Natural killer cell treated with Interleukin-12 subunit alpha and Interleukin-12 subunit beta and Interleukin-15 and Interleukin-18, amount 100 ng/mL, for 72 hours (primary cell): ENCODE measurements at regions not wholly inside any gene's neighbourhood (a gene's known extent, or its start where the extent isn't known, plus 50 kb on each side); places are given as distances from the start of the nearest gene placed in this dataset.

Experiments used
- ATAC-seq, 2 donors: fragments of 150-1000 bp; cut with Tn5 transposase in 1 of 2; sonication (Bioruptor Pico), chemical (Tn5 transposase) in 1 of 2; 2 replicates each; pipeline ENCODE4 v1.10.0; 2021
- DNase-seq: peaks from one replicate; pipeline ENCODE4 v3.0.0; 2022; ENCODE audit warnings: low spot score
- H3K27ac Mint-ChIP-seq, 2 donors: 1 replicate in 1 of 2; 2 replicates in 1 of 2; pipeline ENCODE4 v1.8.0; 2022; ENCODE audit warnings: mixed read lengths in 2 of 2, mild to moderate bottlenecking in 1 of 2, moderate library complexity in 1 of 2
- H3K27me3 Mint-ChIP-seq, 2 donors: 1 replicate in 1 of 2; 2 replicates in 1 of 2; pipeline ENCODE4 v1.8.0; 2022; ENCODE audit warnings: mixed read lengths in 2 of 2
- H3K36me3 Mint-ChIP-seq: one replicate; pipeline ENCODE4 v1.8.0; 2022; ENCODE audit warnings: mixed read lengths
- H3K4me1 Mint-ChIP-seq, 2 donors: 1 replicate in 1 of 2; 2 replicates in 1 of 2; pipeline ENCODE4 v1.8.0; 2022; ENCODE audit warnings: low read depth in 2 of 2, mixed read lengths in 2 of 2, mild to moderate bottlenecking in 1 of 2
- H3K4me3 Mint-ChIP-seq: one replicate; pipeline ENCODE4 v1.8.0; 2022; ENCODE audit warnings: mixed read lengths
- H3K9me3 Mint-ChIP-seq: 2 replicates; pipeline ENCODE4 v1.8.0; 2022; ENCODE audit warnings: mixed read lengths

GRCh38 chr10:47053081-47053798 lies 142.0 kb downstream of the PTPN20 start:
- Mint-ChIP-seq H3K4me3 (no peak overlapping the region), H3K4me1 (no peaks in the 10 kb centered on the region), H3K27ac (no peak overlapping the region)

GRCh38 chr10:47054974-47055373 lies 143.7 kb downstream of the PTPN20 start:
- H3K27me3 Mint-ChIP-seq: peaks cover 0 to 10% of the 10 kb centered on the region in 2 donors
- no peaks in the 10 kb centered on the region for H3K4me1 Mint-ChIP-seq
- no peaks in the 10 kb centered on the region for H3K9me3 Mint-ChIP-seq
- ATAC-seq (no peak), DNase-seq (no peak)
- H3K4me3 Mint-ChIP-seq: no peak overlapping the region
- H3K36me3 Mint-ChIP-seq: no peaks in the 10 kb centered on the region
- no peak overlapping the region for H3K27ac Mint-ChIP-seq

More at GRCh38 chr10:47053081-47053798, 142.0 kb downstream of the PTPN20 start:
- ATAC-seq (no peak), DNase-seq (no peak)
- Mint-ChIP-seq H3K9me3 (no peaks in the 10 kb centered on the region), H3K36me3 (no peaks in the 10 kb centered on the region), H3K27me3 (peaks cover 0 to 5% of the 10 kb centered on the region in 2 donors)

GRCh38 chr10:47055386-47056246 lies 144.4 kb downstream of the PTPN20 start:
- H3K4me1 Mint-ChIP-seq: no peaks in the 10 kb centered on the region
- H3K36me3 Mint-ChIP-seq: no peaks in the 10 kb centered on the region
- peaks cover 0 to 10% of the 10 kb centered on the region in 2 donors for H3K27me3 Mint-ChIP-seq
- DNase-seq (no peak), ATAC-seq (no peak)
- H3K9me3 Mint-ChIP-seq: no peaks in the 10 kb centered on the region
- no peak overlapping the region for H3K27ac Mint-ChIP-seq
- no peak overlapping the region for H3K4me3 Mint-ChIP-seq

- no peaks in the 10 kb centered on the region for H3K4me1 Mint-ChIP-seq
- no peaks in the 10 kb centered on the region for H3K36me3 Mint-ChIP-seq
- H3K27me3 Mint-ChIP-seq: peaks cover 0 to 10% of the 10 kb centered on the region in 2 donors
- DNase-seq (no peak), ATAC-seq (no peak)
- no peak overlapping the region for H3K4me3 Mint-ChIP-seq
- no peak overlapping the region for H3K27ac Mint-ChIP-seq
- H3K9me3 Mint-ChIP-seq: no peaks in the 10 kb centered on the region
Measured at GRCh38 chr10:47056247-47056510, 145.0 kb downstream of the PTPN20 start.

- H3K27me3 Mint-ChIP-seq: peaks cover 0 to 10% of the 10 kb centered on the region in 2 donors
Measured at GRCh38 chr10:47057471-47057870, 146.2 kb downstream of the PTPN20 start.

GRCh38 chr10:47058032-47058702 lies 146.9 kb downstream of the PTPN20 start:
- H3K36me3 Mint-ChIP-seq: no peaks in the 10 kb centered on the region
- peaks cover 2 to 10% of the 10 kb centered on the region in 2 donors for H3K27me3 Mint-ChIP-seq
- H3K4me1 Mint-ChIP-seq: no peaks in the 10 kb centered on the region
- DNase-seq (no peak), ATAC-seq (no peak)
- H3K27ac Mint-ChIP-seq: no peak overlapping the region
- H3K9me3 Mint-ChIP-seq: no peaks in the 10 kb centered on the region
- no peak overlapping the region for H3K4me3 Mint-ChIP-seq

More at GRCh38 chr10:47057471-47057870, 146.2 kb downstream of the PTPN20 start:
- Mint-ChIP-seq H3K4me3 (no peak overlapping the region), H3K4me1 (no peaks in the 10 kb centered on the region), H3K27ac (no peak overlapping the region), H3K36me3 (no peaks in the 10 kb centered on the region), H3K9me3 (no peaks in the 10 kb centered on the region)
- no peak for ATAC-seq
- no peak for DNase-seq

- DNase-seq: peak; percentile 47
Measured at GRCh38 chr10:47058961-47059391, 147.7 kb downstream of the PTPN20 start.

GRCh38 chr10:47059606-47060311 lies 148.5 kb downstream of the PTPN20 start:
- Mint-ChIP-seq H3K27ac (no peak overlapping the region), H3K36me3 (no peaks in the 10 kb centered on the region), H3K9me3 (no peaks in the 10 kb centered on the region), H3K4me1 (no peaks in the 10 kb centered on the region), H3K4me3 (no peak overlapping the region), H3K27me3 (peaks cover 7 to 10% of the 10 kb centered on the region in 2 donors)
- peak in 1 of 2 donors; percentile 36 for ATAC-seq
- DNase-seq: peak; percentile 13

More at GRCh38 chr10:47058961-47059391, 147.7 kb downstream of the PTPN20 start:
- no peaks in the 10 kb centered on the region for H3K9me3 Mint-ChIP-seq
- peaks cover 7 to 10% of the 10 kb centered on the region in 2 donors for H3K27me3 Mint-ChIP-seq
- H3K27ac Mint-ChIP-seq: no peak overlapping the region
- H3K4me1 Mint-ChIP-seq: no peaks in the 10 kb centered on the region
- no peak overlapping the region for H3K4me3 Mint-ChIP-seq
- no peak for ATAC-seq
- H3K36me3 Mint-ChIP-seq: no peaks in the 10 kb centered on the region

GRCh38 chr10:47060356-47060755 lies 149.1 kb downstream of the PTPN20 start:
- Mint-ChIP-seq H3K27me3 (peaks cover 7 to 11% of the 10 kb centered on the region in 2 donors), H3K4me1 (no peaks in the 10 kb centered on the region)
- ATAC-seq: peak in 1 of 2 donors; percentile 21

GRCh38 chr10:47060993-47061500 lies 149.8 kb downstream of the PTPN20 start:
- ATAC-seq: no peak
- no peaks in the 10 kb centered on the region for H3K36me3 Mint-ChIP-seq
- H3K27me3 Mint-ChIP-seq: peaks cover 10 to 14% of the 10 kb centered on the region in 2 donors
- H3K9me3 Mint-ChIP-seq: no peaks in the 10 kb centered on the region
- H3K27ac Mint-ChIP-seq: no peak overlapping the region
- DNase-seq: peak; percentile 22
- no peak overlapping the region for H3K4me3 Mint-ChIP-seq
- H3K4me1 Mint-ChIP-seq: no peaks in the 10 kb centered on the region

More at GRCh38 chr10:47060356-47060755, 149.1 kb downstream of the PTPN20 start:
- H3K36me3 Mint-ChIP-seq: no peaks in the 10 kb centered on the region
- H3K27ac Mint-ChIP-seq: no peak overlapping the region
- no peaks in the 10 kb centered on the region for H3K9me3 Mint-ChIP-seq
- H3K4me3 Mint-ChIP-seq: no peak overlapping the region
- DNase-seq: no peak

- Mint-ChIP-seq H3K9me3 (no peaks in the 10 kb centered on the region), H3K27me3 (peaks cover 14% of the 10 kb centered on the region in 2 donors), H3K4me3 (no peak overlapping the region), H3K4me1 (no peaks in the 10 kb centered on the region), H3K27ac (no peak overlapping the region), H3K36me3 (no peaks in the 10 kb centered on the region)
- ATAC-seq: no peak
- peak; percentile 13 for DNase-seq
Measured at GRCh38 chr10:47061776-47062175, 150.5 kb downstream of the PTPN20 start.

GRCh38 chr10:47062441-47063200 lies 151.4 kb downstream of the PTPN20 start:
- H3K9me3 Mint-ChIP-seq: no peaks in the 10 kb centered on the region
- H3K27me3 Mint-ChIP-seq: peaks cover 12 to 19% of the 10 kb centered on the region in 2 donors
- no peak for DNase-seq
- no peaks in the 10 kb centered on the region for H3K4me1 Mint-ChIP-seq
- H3K36me3 Mint-ChIP-seq: no peaks in the 10 kb centered on the region
- ATAC-seq: no peak
- H3K4me3 Mint-ChIP-seq: no peak overlapping the region
- no peak overlapping the region for H3K27ac Mint-ChIP-seq
